ENCODE measurements at regions not wholly inside any gene's neighbourhood (a gene's known extent, or its start where the extent isn't known, plus 50 kb on each side); places are given as distances from the start of the nearest gene placed in this dataset.
"Not testable (repeated sequence)": the region's sequence is repeated elsewhere in the genome, so short reads cannot be mapped to it uniquely, and the experiment has no call there.

DNA sequence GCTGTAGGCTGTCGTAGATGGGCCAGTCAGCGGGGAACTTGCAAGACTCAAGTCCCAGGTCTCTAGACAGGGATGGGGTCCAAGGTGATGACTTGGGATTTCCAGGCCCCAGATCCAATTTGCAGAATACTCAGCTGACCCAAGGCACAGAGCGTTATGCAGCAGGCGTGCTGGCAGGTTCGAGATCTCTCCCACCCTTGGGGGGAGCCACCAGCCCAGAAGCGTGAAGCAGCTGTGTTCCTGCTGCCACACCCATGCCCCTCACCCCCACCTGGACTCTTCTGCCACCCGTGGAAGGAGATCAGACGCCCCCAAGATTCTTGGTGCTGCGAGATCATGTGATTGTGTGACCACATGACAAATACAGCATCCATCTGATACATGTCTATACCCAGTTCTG is 142.6 kb downstream of the BRD1 start (continued):
- no peak for TF ChIP-seq MED13 (CRISPR knock-in tag; IDR thresholded peaks at IDR 0.05)
- TF ChIP-seq ZNF562 (CRISPR knock-in tag; IDR thresholded peaks at IDR 0.05; ENCODE audit: borderline replicate concordance): no peak
- TF ChIP-seq SETDB1 (CRISPR knock-in tag; IDR thresholded peaks at IDR 0.05; ENCODE audit: borderline replicate concordance): no peak
- no peak for TF ChIP-seq NFKBIZ (CRISPR knock-in tag; IDR thresholded peaks at IDR 0.05)
- no peak for TF ChIP-seq ZEB1 (IDR thresholded peaks at IDR 0.05; ENCODE audit: insufficient replicate concordance, low read depth)
- TF ChIP-seq ZNF124 (CRISPR knock-in tag; IDR thresholded peaks at IDR 0.05): no peak

DNA sequence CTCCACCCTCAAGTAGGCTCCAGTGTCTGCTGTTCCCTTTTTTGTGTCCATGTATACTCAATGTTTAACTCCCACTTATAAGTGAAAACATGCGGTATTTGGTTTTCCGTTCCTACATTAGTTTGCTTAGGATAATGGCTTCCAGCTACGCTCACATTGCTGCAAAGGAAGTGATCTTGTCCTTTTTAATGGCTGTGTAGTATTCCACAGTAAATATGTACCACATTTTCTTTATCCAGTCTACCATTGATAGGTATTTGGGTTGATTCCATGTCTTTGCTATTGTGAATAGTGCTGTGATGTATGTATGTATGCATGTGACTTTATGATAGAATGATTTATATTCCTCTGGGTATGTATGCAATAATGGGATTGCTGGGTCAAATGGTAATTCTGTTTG is 144.6 kb downstream of the BRD1 start:
- Histone ChIP-seq H2AFZ (ENCODE audit: low read length) (no peak overlapping the region), H3K4me3 (replicated peaks in 1 of 3; ENCODE audit: insufficient read depth in 1 of 3, low read depth in 2 of 3, low read length in 3 of 3) (no peak overlapping the region), H4K20me1 (ENCODE audit: insufficient read depth, low read length) (no peaks in the 10 kb centered on the region), H3K9me3 (ENCODE audit: low read length) (no peaks in the 10 kb centered on the region), H3K9ac (ENCODE audit: insufficient read depth, low read depth, low read length) (no peak overlapping the region), H3K27me3 (ENCODE audit: control insufficient read depth in 1 of 2, insufficient read depth in 2 of 2, low read length in 2 of 2) (peaks cover 8 to 51% of the 10 kb centered on the region in 2 experiments), H3K79me2 (ENCODE audit: insufficient read depth, low read length) (no peaks in the 10 kb centered on the region), H3K27ac (ENCODE audit: extremely low read length, insufficient read depth, low read length) (no peak overlapping the region), H3K4me1 (ENCODE audit: insufficient read depth, low read length) (no peaks in the 10 kb centered on the region), H3K4me2 (ENCODE audit: low read depth, low read length) (no peak overlapping the region), H3K36me3 (replicated peaks in 1 of 2; ENCODE audit: control insufficient read depth in 1 of 2, insufficient read depth in 2 of 2, low read length in 2 of 2) (no peaks in the 10 kb centered on the region)
- ChIA-PET CTCF (ENCODE audit: low intra/inter-chr PET ratio, low total read pairs) (no interaction called here), POLR2A (no interaction called here)
- in situ Hi-C loops (cut with HindIII; ENCODE audit: extremely low pct_ligation_motif_present, low pct_unique_long_range_greater_than_20kb) (no loop called here), intact Hi-C loops (cut with micrococcal nuclease; ENCODE audit: unreplicated experiment) (no loop called here)
- DNase-seq (ENCODE audit: low spot score) (no peak), FAIRE-seq (no peak), ATAC-seq (no peak)
- TF ChIP-seq ZNF672 (CRISPR knock-in tag; IDR thresholded peaks at IDR 0.05) (no peak), ARHGAP35 (CRISPR knock-in tag; IDR thresholded peaks at IDR 0.05; ENCODE audit: borderline replicate concordance) (no peak)
- TF ChIP-seq, protein P1, sequence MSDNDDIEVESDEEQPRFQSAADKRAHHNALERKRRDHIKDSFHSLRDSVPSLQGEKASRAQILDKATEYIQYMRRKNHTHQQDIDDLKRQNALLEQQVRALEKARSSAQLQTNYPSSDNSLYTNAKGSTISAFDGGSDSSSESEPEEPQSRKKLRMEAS (IDR thresholded peaks at IDR 0.05): no peak
- BruUV-seq (replicated peaks): no TSS peak
- WGBS (ENCODE audit: low lambda C conversion rate): 29% methylated on average over 3 of the region's 3 CpGs

DNA sequence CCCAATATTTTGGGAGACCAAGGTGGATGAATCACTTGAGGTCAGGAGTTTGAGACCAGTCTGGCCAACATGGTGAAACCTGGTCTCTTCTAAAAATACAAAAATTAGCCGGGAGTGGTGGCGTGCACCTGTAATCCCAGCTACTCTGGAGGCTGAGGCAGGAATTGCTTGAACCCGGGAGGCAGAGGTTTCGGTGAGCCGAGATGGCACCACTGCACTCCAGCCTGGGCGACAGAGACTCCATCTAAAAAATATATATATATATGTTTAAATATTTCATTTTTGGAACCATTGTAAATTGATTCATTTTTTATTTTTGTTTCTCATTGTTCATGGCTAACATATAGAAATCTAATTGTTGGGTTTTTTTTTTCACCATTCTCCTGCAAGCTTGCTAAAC is 146.9 kb downstream of the BRD1 start:
- H3K27ac ChIP-seq (ENCODE audit: extremely low read length, insufficient read depth, low read length); ATAC-seq; H3K4me1 ChIP-seq (ENCODE audit: insufficient read depth, low read length); H3K9ac ChIP-seq (ENCODE audit: insufficient read depth, low read depth, low read length); H4K20me1 ChIP-seq (ENCODE audit: insufficient read depth, low read length); H3K4me3 ChIP-seq (replicated peaks in 1 of 3; ENCODE audit: insufficient read depth in 1 of 3, low read depth in 2 of 3, low read length in 3 of 3); H3K79me2 ChIP-seq (ENCODE audit: insufficient read depth, low read length); H3K36me3 ChIP-seq (replicated peaks in 1 of 2; ENCODE audit: control insufficient read depth in 1 of 2, insufficient read depth in 2 of 2, low read length in 2 of 2); DNase-seq (ENCODE audit: low spot score); H3K4me2 ChIP-seq (ENCODE audit: low read depth, low read length); CTCF ChIA-PET (ENCODE audit: low intra/inter-chr PET ratio, low total read pairs); H2AFZ ChIP-seq (ENCODE audit: low read length); BruUV-seq (replicated peaks); POLR2A ChIA-PET; H3K9me3 ChIP-seq (ENCODE audit: low read length); intact Hi-C loops (cut with micrococcal nuclease; ENCODE audit: unreplicated experiment); FAIRE-seq; in situ Hi-C loops (cut with HindIII; ENCODE audit: extremely low pct_ligation_motif_present, low pct_unique_long_range_greater_than_20kb): not testable (repeated sequence)
- 63% methylated on average over 6 of the region's 6 CpGs for WGBS (ENCODE audit: low lambda C conversion rate)
- peaks cover 8 to 45% of the 10 kb centered on the region in 2 experiments for H3K27me3 ChIP-seq (ENCODE audit: control insufficient read depth in 1 of 2, insufficient read depth in 2 of 2, low read length in 2 of 2)

All from HepG2 (cell line).